IPS-20b (cell line): ENCODE measurements at regions not wholly inside any gene's neighbourhood (a gene's known extent, or its start where the extent isn't known, plus 50 kb on each side); places are given as distances from the start of the nearest gene placed in this dataset.
A peak's percentile ranks its signal among the peaks of the same experiment; 100 is the strongest.

ENCODE experiments used
- H3K27ac ChIP-seq: one replicate; pipeline ENCODE4 v1.5.1; 2013; ENCODE audit warnings: low read length
- H3K27me3 ChIP-seq: 2 replicates; pipeline ENCODE4 v1.6.1; 2013; ENCODE audit warnings: mild to moderate bottlenecking, low read length, inconsistent platforms; ENCODE audit not compliant: insufficient read depth
- H3K36me3 ChIP-seq: 2 replicates; pipeline ENCODE4 v1.6.1; 2013; ENCODE audit warnings: low read depth, mild to moderate bottlenecking, inconsistent platforms, low read length, moderate library complexity; ENCODE audit not compliant: insufficient read depth
- H3K4me1 ChIP-seq: 2 replicates; pipeline ENCODE4 v1.6.1; 2013; ENCODE audit warnings: mild to moderate bottlenecking, control low read depth, inconsistent platforms, low read length, moderate library complexity; ENCODE audit not compliant: insufficient read depth
- H3K4me3 ChIP-seq: 2 replicates; pipeline ENCODE4 v1.5.1; 2013; ENCODE audit warnings: mild to moderate bottlenecking, low read length, inconsistent platforms
- H3K9ac ChIP-seq: 2 replicates; pipeline ENCODE4 v1.6.1; 2013; ENCODE audit warnings: low read depth, mild to moderate bottlenecking, inconsistent platforms, low read length, moderate library complexity
- H3K9me3 ChIP-seq: 2 replicates; pipeline ENCODE4 v1.6.1; 2013; ENCODE audit warnings: mild to moderate bottlenecking, low read depth, low read length, inconsistent platforms; ENCODE audit not compliant: insufficient read depth

GRCh38 chr1:239896569-239896968 is 195.1 kb upstream of the FMN2 start:
- no peak overlapping the region for H3K9ac ChIP-seq
- no peaks in the 10 kb centered on the region; the same call in 1 of the 2 replicates for H3K9me3 ChIP-seq
- H3K4me3 ChIP-seq: no peak overlapping the region
- H3K36me3 ChIP-seq: no peaks in the 10 kb centered on the region
- H3K4me1 ChIP-seq: peaks cover 9% of the 10 kb centered on the region; the same call in 1 of the 2 replicates
- no peaks in the 10 kb centered on the region for H3K27me3 ChIP-seq
- H3K27ac ChIP-seq: no peak overlapping the region

GRCh38 chr1:239896980-239897379 is 194.7 kb upstream of the FMN2 start:
- Histone ChIP-seq H3K4me1 (peaks cover 9% of the 10 kb centered on the region; the same call in 1 of the 2 replicates), H3K27me3 (no peaks in the 10 kb centered on the region), H3K4me3 (no peak overlapping the region), H3K36me3 (no peaks in the 10 kb centered on the region), H3K27ac (no peak overlapping the region), H3K9me3 (no peaks in the 10 kb centered on the region; the same call in 1 of the 2 replicates), H3K9ac (no peak overlapping the region)

- Histone ChIP-seq H3K4me3 (peak overlapping the region; percentile 45; the same call in 1 of the 2 replicates), H3K9ac (peak overlapping the region; percentile 21; the same call in 1 of the 2 replicates)
These were observed 194.2 kb upstream of the FMN2 start for GRCh38 chr1:239897458-239897857.

GRCh38 chr1:239898062-239898730 is 193.5 kb upstream of the FMN2 start:
- Histone ChIP-seq H3K9me3 (no peaks in the 10 kb centered on the region; the same call in 1 of the 2 replicates), H3K36me3 (no peaks in the 10 kb centered on the region), H3K9ac (peak overlapping the region; percentile 21; the same call in 1 of the 2 replicates), H3K4me3 (peak overlapping the region; percentile 45; the same call in 1 of the 2 replicates), H3K27ac (no peak overlapping the region), H3K4me1 (peaks cover 9% of the 10 kb centered on the region; the same call in 1 of the 2 replicates), H3K27me3 (no peaks in the 10 kb centered on the region)

More at GRCh38 chr1:239897458-239897857, 194.2 kb upstream of the FMN2 start:
- H3K36me3 ChIP-seq: no peaks in the 10 kb centered on the region
- no peaks in the 10 kb centered on the region for H3K27me3 ChIP-seq
- H3K4me1 ChIP-seq: peaks cover 9% of the 10 kb centered on the region; the same call in 1 of the 2 replicates
- no peaks in the 10 kb centered on the region; the same call in 1 of the 2 replicates for H3K9me3 ChIP-seq
- no peak overlapping the region for H3K27ac ChIP-seq

- Histone ChIP-seq H3K9ac (no peak overlapping the region), H3K27me3 (no peaks in the 10 kb centered on the region), H3K4me3 (no peak overlapping the region), H3K36me3 (no peaks in the 10 kb centered on the region), H3K27ac (no peak overlapping the region), H3K9me3 (no peaks in the 10 kb centered on the region; the same call in 1 of the 2 replicates), H3K4me1 (peaks cover 9% of the 10 kb centered on the region; the same call in 1 of the 2 replicates)
These were observed 191.9 kb upstream of the FMN2 start for GRCh38 chr1:239899747-239900146.

- Histone ChIP-seq H3K4me3 (no peak overlapping the region), H3K27me3 (no peaks in the 10 kb centered on the region), H3K27ac (no peak overlapping the region), H3K9me3 (no peaks in the 10 kb centered on the region), H3K36me3 (no peaks in the 10 kb centered on the region), H3K9ac (no peak overlapping the region), H3K4me1 (no peaks in the 10 kb centered on the region)
These were observed 185.3 kb upstream of the FMN2 start for GRCh38 chr1:239906394-239906793.

GRCh38 chr1:239909898-239910297 is 181.8 kb upstream of the FMN2 start:
- no peaks in the 10 kb centered on the region for H3K27me3 ChIP-seq
- H3K9me3 ChIP-seq: no peaks in the 10 kb centered on the region
- H3K27ac ChIP-seq: no peak overlapping the region
- H3K4me1 ChIP-seq: peaks cover 7% of the 10 kb centered on the region; the same call in 1 of the 2 replicates
- H3K9ac ChIP-seq: no peak overlapping the region
- H3K4me3 ChIP-seq: no peak overlapping the region
- H3K36me3 ChIP-seq: no peaks in the 10 kb centered on the region

GRCh38 chr1:239912471-239912870 is 179.2 kb upstream of the FMN2 start:
- no peak overlapping the region for H3K9ac ChIP-seq

GRCh38 chr1:239913141-239913585 is 178.5 kb upstream of the FMN2 start:
- Histone ChIP-seq H3K27ac (no peak overlapping the region), H3K9me3 (no peaks in the 10 kb centered on the region), H3K4me1 (peaks cover 14% of the 10 kb centered on the region; the same call in 1 of the 2 replicates), H3K36me3 (no peaks in the 10 kb centered on the region), H3K9ac (no peak overlapping the region), H3K27me3 (no peaks in the 10 kb centered on the region), H3K4me3 (no peak overlapping the region)

More at GRCh38 chr1:239912471-239912870, 179.2 kb upstream of the FMN2 start:
- H3K36me3 ChIP-seq: no peaks in the 10 kb centered on the region
- peaks cover 14% of the 10 kb centered on the region; the same call in 1 of the 2 replicates for H3K4me1 ChIP-seq
- no peaks in the 10 kb centered on the region for H3K27me3 ChIP-seq
- H3K4me3 ChIP-seq: no peak overlapping the region
- no peak overlapping the region for H3K27ac ChIP-seq
- H3K9me3 ChIP-seq: no peaks in the 10 kb centered on the region

GRCh38 chr1:239914751-239915231 is 176.9 kb upstream of the FMN2 start:
- Histone ChIP-seq H3K27me3 (no peaks in the 10 kb centered on the region), H3K27ac (no peak overlapping the region), H3K9me3 (no peaks in the 10 kb centered on the region), H3K4me3 (no peak overlapping the region), H3K9ac (no peak overlapping the region), H3K4me1 (peaks cover 14% of the 10 kb centered on the region; the same call in 1 of the 2 replicates), H3K36me3 (no peaks in the 10 kb centered on the region)

- H3K4me1 ChIP-seq: peaks cover 14% of the 10 kb centered on the region; the same call in 1 of the 2 replicates
- H3K9ac ChIP-seq: no peak overlapping the region
- no peaks in the 10 kb centered on the region for H3K27me3 ChIP-seq
- H3K27ac ChIP-seq: no peak overlapping the region
- no peak overlapping the region for H3K4me3 ChIP-seq
- no peaks in the 10 kb centered on the region for H3K36me3 ChIP-seq
- no peaks in the 10 kb centered on the region for H3K9me3 ChIP-seq
These were observed 173.0 kb upstream of the FMN2 start for GRCh38 chr1:239918634-239919033.

GRCh38 chr1:239920214-239920613 is 171.5 kb upstream of the FMN2 start:
- Histone ChIP-seq H3K9ac (no peak overlapping the region), H3K36me3 (no peaks in the 10 kb centered on the region), H3K27me3 (no peaks in the 10 kb centered on the region), H3K4me3 (no peak overlapping the region), H3K27ac (no peak overlapping the region), H3K9me3 (peaks cover 2% of the 10 kb centered on the region; the same call in 1 of the 2 replicates), H3K4me1 (peaks cover 4% of the 10 kb centered on the region; the same call in 1 of the 2 replicates)
